GM18951 (cell line): ENCODE measurements at regions not wholly inside any gene's neighbourhood (a gene's known extent, or its start where the extent isn't known, plus 50 kb on each side); places are given as distances from the start of the nearest gene placed in this dataset.
"Not testable (repeated sequence)": the region's sequence is repeated elsewhere in the genome, so short reads cannot be mapped to it uniquely, and the experiment has no call there.

Experiments used
- POLR2A ChIP-seq: IDR thresholded peaks from 4 replicates; pipeline ENCODE4 v1.6.1; 2011; ENCODE audit warnings: mild to moderate bottlenecking; ENCODE audit not compliant: insufficient read length, insufficient read depth; ENCODE audit errors: extremely low read depth
- in situ Hi-C: fragments of 300-500 bp; cut with MboI; formaldehyde crosslinking; loops from one replicate; pipeline ENCODE4 v1.12.0; 2022; ENCODE audit warnings: low sequenced_read_pairs, mixed read lengths, inconsistent platforms; ENCODE audit not compliant: unreplicated experiment

GRCh38 chr21:20875742-20876141 is 122.5 kb upstream of the NCAM2 start:
- TF ChIP-seq POLR2A: no peak
- in situ Hi-C loops: no loop called here

GRCh38 chr21:20877976-20878375 is 120.2 kb upstream of the NCAM2 start:
- TF ChIP-seq POLR2A: no peak
- in situ Hi-C loops: no loop called here

- no peak for TF ChIP-seq POLR2A
- in situ Hi-C loops: no loop called here
Observed at GRCh38 chr21:20882462-20883407, 115.5 kb upstream of the NCAM2 start.

GRCh38 chr21:20883408-20883800 is 114.8 kb upstream of the NCAM2 start:
- in situ Hi-C loops: no loop called here
- TF ChIP-seq POLR2A: no peak

- TF ChIP-seq POLR2A: no peak
- in situ Hi-C loops: no loop called here
Observed at GRCh38 chr21:20902511-20902910, 95.7 kb upstream of the NCAM2 start.

- no peak for TF ChIP-seq POLR2A
- in situ Hi-C loops: no loop called here
Observed at GRCh38 chr21:20902998-20903397, 95.2 kb upstream of the NCAM2 start.

- in situ Hi-C loops: not testable (repeated sequence)
Observed at GRCh38 chr21:20927555-20927954, 70.7 kb upstream of the NCAM2 start.

GRCh38 chr21:20942523-20942922 is 55.7 kb upstream of the NCAM2 start:
- TF ChIP-seq POLR2A: no peak
- in situ Hi-C loops: no loop called here

GRCh38 chr21:20943561-20943997 is 54.6 kb upstream of the NCAM2 start:
- TF ChIP-seq POLR2A: no peak

GRCh38 chr21:20944139-20944538 is 54.1 kb upstream of the NCAM2 start:
- in situ Hi-C loops: no loop called here
- TF ChIP-seq POLR2A: no peak

More at GRCh38 chr21:20943561-20943997, 54.6 kb upstream of the NCAM2 start:
- in situ Hi-C loops: no loop called here

GRCh38 chr21:20946701-20947100 is 51.5 kb upstream of the NCAM2 start:
- in situ Hi-C loops: no loop called here
- TF ChIP-seq POLR2A: no peak
